K562 (cell line): ENCODE measurements at regions not wholly inside any gene's neighbourhood (a gene's known extent, or its start where the extent isn't known, plus 50 kb on each side); places are given as distances from the start of the nearest gene placed in this dataset.

Experiments
- ARHGAP35 ChIP-seq: fragments of 450-650 bp; IDR thresholded peaks from 2 replicates; pipeline ENCODE4 v1.6.1; 2018; ENCODE audit not compliant: partially characterized antibody
- CHD2 ChIP-seq: IDR thresholded peaks from 2 replicates; pipeline ENCODE4 v1.6.1; 2011; ENCODE audit warnings: low read depth, low read length
- L3MBTL2 ChIP-seq: fragments of 450-650 bp; IDR thresholded peaks from 2 replicates; pipeline ENCODE4 v1.6.1; 2016; ENCODE audit warnings: mild to moderate bottlenecking, moderate library complexity
- SMARCA5 ChIP-seq: fragments of 450-650 bp; IDR thresholded peaks from 2 replicates; pipeline ENCODE4 v1.6.1; 2016
- SMC3 ChIP-seq: conservative IDR thresholded peaks from 2 replicates; pipeline ENCODE4 v1.6.1; 2011; ENCODE audit warnings: low read depth, low read length, improper control_type of control experiment; ENCODE audit not compliant: insufficient read depth
- SREBF1 ChIP-seq: fragments of 150-350 bp; IDR thresholded peaks from 2 replicates; pipeline ENCODE4 v1.6.1; 2014; ENCODE audit warnings: antibody characterized with exemption, low read depth, low read length, borderline replicate concordance
- XRCC5 ChIP-seq: fragments of 200-400 bp; formaldehyde crosslinking; IDR thresholded peaks from 2 replicates; pipeline ENCODE4 v1.6.1; 2017; ENCODE audit warnings: low read depth, mild to moderate bottlenecking, low read length
- ZNF347 ChIP-seq: fragments of 450-650 bp; formaldehyde crosslinking; IDR thresholded peaks from 2 replicates; pipeline ENCODE4 v1.4.0; 2020; ENCODE audit warnings: low read depth, mild to moderate bottlenecking, moderate library complexity
- TF ChIP-seq, protein P1 (sequence below), 3 experiments: fragments of 200-800 bp in 1 of 3; fragments of 250-450 bp in 1 of 3; fragments of 450-650 bp in 1 of 3; sonication (Bioruptor Pico) in 1 of 3; sonication (Bioruptor generic) in 1 of 3; formaldehyde crosslinking in 1 of 3; IDR thresholded peaks; 2 replicates each; pipeline versions ENCODE4 v1.6.1 to v1.8.0; 2016 to 2022; ENCODE audit warnings: mild to moderate bottlenecking in 2 of 3, missing genetic modification characterization in 2 of 3, missing compliant biosample characterization in 1 of 3, moderate library complexity in 1 of 3
- TF ChIP-seq, protein P2 (sequence below), 3 experiments: IDR thresholded peaks in 2 of 3; conservative IDR thresholded peaks in 1 of 3; 2 replicates each; pipeline ENCODE4 v1.5.1; 2011 to 2012; ENCODE audit warnings: low read length in 3 of 3, mild to moderate bottlenecking in 3 of 3, control low read depth in 2 of 3, improper control_type of control experiment in 1 of 3, inconsistent platforms in 1 of 3, low read depth in 1 of 3, mixed read lengths in 1 of 3, moderate library complexity in 1 of 3; ENCODE audit not compliant: insufficient read depth in 2 of 3

DNA sequence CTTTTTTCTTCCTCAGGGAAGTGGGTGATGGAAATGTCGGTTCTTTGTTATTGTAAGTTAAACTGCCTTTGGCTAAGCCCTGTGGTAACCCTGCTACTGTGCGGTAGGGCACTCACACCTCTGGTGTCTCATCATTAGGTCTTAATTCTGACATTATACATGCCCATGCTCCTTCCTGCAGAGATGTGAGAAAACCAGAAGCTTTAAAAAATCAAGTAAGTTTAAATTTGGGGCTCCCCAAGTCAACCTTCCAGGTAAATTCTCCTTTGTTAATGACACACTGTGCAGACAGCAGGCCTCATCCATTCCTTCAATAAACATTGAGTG is 155.8 kb downstream of the FAM43A start:
- TF ChIP-seq ARHGAP35, result no peak
- TF ChIP-seq, protein P1, sequence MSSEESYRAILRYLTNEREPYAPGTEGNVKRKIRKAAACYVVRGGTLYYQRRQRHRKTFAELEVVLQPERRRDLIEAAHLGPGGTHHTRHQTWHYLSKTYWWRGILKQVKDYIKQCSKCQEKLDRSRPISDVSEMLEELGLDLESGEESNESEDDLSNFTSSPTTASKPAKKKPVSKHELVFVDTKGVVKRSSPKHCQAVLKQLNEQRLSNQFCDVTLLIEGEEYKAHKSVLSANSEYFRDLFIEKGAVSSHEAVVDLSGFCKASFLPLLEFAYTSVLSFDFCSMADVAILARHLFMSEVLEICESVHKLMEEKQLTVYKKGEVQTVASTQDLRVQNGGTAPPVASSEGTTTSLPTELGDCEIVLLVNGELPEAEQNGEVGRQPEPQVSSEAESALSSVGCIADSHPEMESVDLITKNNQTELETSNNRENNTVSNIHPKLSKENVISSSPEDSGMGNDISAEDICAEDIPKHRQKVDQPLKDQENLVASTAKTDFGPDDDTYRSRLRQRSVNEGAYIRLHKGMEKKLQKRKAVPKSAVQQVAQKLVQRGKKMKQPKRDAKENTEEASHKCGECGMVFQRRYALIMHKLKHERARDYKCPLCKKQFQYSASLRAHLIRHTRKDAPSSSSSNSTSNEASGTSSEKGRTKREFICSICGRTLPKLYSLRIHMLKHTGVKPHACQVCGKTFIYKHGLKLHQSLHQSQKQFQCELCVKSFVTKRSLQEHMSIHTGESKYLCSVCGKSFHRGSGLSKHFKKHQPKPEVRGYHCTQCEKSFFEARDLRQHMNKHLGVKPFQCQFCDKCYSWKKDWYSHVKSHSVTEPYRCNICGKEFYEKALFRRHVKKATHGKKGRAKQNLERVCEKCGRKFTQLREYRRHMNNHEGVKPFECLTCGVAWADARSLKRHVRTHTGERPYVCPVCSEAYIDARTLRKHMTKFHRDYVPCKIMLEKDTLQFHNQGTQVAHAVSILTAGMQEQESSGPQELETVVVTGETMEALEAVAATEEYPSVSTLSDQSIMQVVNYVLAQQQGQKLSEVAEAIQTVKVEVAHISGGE (CRISPR knock-in tag; IDR thresholded peaks at IDR 0.05), result no peak
- TF ChIP-seq SREBF1, result no peak
- no peak for TF ChIP-seq ZNF347 (CRISPR knock-in tag)
- TF ChIP-seq, protein P2, sequence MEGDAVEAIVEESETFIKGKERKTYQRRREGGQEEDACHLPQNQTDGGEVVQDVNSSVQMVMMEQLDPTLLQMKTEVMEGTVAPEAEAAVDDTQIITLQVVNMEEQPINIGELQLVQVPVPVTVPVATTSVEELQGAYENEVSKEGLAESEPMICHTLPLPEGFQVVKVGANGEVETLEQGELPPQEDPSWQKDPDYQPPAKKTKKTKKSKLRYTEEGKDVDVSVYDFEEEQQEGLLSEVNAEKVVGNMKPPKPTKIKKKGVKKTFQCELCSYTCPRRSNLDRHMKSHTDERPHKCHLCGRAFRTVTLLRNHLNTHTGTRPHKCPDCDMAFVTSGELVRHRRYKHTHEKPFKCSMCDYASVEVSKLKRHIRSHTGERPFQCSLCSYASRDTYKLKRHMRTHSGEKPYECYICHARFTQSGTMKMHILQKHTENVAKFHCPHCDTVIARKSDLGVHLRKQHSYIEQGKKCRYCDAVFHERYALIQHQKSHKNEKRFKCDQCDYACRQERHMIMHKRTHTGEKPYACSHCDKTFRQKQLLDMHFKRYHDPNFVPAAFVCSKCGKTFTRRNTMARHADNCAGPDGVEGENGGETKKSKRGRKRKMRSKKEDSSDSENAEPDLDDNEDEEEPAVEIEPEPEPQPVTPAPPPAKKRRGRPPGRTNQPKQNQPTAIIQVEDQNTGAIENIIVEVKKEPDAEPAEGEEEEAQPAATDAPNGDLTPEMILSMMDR (IDR thresholded peaks at IDR 0.05 in 2 of 3, conservative IDR thresholded peaks at IDR 0.05 in 1 of 3; ENCODE audit: insufficient read depth in 2 of 3, low read depth in 1 of 3, low read length in 3 of 3), result no peak
- TF ChIP-seq CHD2, result no peak
- no peak for TF ChIP-seq L3MBTL2
- TF ChIP-seq SMARCA5, result no peak
- no peak for TF ChIP-seq SMC3
- TF ChIP-seq XRCC5, result no peak
